Hematopoietic multipotent progenitor cell treated with erythropoietin and hydrocortisone succinate and interleukin-3 and kit ligand, for 17 days (in vitro differentiated cells): ENCODE measurements at regions not wholly inside any gene's neighbourhood (a gene's known extent, or its start where the extent isn't known, plus 50 kb on each side); places are given as distances from the start of the nearest gene placed in this dataset.

ENCODE experiments used
- DNase-seq: peaks from one replicate; pipeline ENCODE4 v3.0.0-alpha.2; 2015; ENCODE audit warnings: low spot score

DNA sequence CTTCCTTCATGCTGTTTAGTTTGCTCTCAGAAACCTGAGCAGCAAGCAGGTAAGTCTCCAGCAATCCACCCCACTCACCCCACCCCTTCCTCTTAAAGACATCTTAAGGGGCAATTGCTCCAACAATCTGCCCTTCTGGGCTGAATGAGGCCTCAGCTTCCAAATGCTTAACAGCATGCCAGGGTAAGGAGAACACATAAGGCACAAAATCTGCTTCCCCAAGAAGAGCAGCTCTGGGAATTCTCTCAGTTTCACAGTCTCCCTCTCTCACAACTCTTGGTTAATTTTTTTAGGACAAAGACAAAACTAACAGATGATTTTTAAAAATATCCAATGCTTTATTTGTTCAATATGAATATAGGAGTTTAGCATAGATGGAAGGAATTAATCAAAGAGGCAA, 288.9 kb upstream of the CCDC196 start:
- DNase-seq: no peak

DNA sequence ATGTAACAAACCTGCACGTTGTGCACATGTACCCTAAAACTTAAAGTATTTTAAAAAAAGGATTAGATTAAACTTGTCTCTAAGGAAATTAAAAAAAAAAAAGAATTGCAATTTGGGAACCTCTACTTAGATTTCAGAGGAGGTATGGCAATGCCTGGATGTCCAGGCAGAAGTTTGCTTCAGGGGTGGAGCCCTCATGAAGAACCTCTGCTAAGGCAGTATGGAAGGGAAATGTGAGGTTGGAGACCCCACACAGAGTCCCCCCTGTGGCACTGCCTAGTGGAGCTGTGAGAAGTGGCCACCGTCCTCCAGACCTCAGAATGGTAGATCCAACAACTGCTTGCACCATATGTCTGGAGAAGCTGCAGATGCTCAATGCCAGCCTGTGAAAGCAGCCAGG, 279.6 kb upstream of the CCDC196 start:
- no peak for DNase-seq

- no peak for DNase-seq
Measured at GRCh38 chr14:66216763-66217162, 269.4 kb upstream of the CCDC196 start.

- DNase-seq: no peak
Measured at GRCh38 chr14:66219886-66220285, 266.3 kb upstream of the CCDC196 start.

- no peak for DNase-seq
Measured at GRCh38 chr14:66224492-66225178, 261.5 kb upstream of the CCDC196 start.

- no peak for DNase-seq
Measured at GRCh38 chr14:66225337-66225736, 260.8 kb upstream of the CCDC196 start.

- DNase-seq: no peak
Measured at GRCh38 chr14:66228267-66228970, 257.8 kb upstream of the CCDC196 start.

GRCh38 chr14:66231820-66232219, 254.4 kb upstream of the CCDC196 start:
- no peak for DNase-seq

DNA sequence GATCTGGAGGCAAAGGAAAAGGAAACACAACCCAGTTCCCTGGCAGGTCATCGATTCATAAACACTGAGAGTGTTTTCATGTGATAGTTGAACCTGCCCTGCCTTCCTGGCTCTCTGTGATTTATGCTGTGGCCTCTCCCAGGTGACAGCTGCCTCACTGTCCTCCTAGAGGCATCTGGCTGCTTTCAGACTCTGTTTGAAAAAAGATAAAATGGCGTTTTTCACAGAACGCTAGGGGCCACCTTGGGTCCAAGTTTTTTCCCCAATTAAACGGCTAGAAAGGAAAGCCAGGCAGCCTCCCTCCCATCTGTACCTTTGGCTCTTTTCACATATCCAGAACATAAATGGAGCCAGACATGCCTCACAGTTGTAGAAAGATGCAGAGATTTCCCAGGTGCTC, 252.6 kb upstream of the CCDC196 start:
- DNase-seq: no peak

DNA sequence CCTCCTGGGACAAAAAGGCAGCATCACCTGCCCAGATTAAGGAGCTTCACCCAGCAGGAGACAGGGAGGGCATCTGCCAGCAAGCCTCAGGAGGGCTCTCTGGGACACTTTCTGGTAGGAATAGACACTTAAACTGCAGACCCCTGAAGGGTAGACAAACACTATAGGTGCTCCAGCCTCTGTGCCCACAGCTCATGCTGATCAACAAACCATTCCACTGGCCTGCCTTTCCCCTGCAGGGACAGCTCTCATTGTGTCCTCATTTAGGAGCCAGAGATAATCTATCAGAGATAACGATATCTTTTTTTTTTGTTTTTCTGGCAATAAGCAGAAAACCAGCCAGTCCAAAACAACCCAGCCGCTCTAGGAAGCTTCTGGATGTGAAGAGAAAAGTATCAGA, 251.8 kb upstream of the CCDC196 start:
- no peak for DNase-seq

DNA sequence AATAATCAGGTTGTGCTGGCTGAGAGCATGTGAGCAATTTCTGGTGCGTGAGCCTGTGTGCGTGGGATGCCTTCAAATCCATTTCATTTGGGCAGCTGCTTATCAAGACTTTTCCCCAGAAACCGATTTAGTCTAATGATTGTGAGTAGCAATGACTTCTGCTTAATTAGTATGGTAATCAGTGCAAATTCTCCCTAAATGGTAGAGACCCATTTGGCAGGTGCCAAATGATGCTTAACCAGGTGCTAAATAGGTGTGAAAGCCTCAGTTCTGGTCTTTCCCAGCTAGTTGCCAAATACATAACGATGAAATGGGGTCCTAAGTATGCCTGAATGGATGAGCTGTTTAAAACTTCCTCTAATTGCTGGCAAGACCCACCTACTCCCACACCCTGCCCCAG, 248.4 kb upstream of the CCDC196 start:
- DNase-seq: no peak

DNA sequence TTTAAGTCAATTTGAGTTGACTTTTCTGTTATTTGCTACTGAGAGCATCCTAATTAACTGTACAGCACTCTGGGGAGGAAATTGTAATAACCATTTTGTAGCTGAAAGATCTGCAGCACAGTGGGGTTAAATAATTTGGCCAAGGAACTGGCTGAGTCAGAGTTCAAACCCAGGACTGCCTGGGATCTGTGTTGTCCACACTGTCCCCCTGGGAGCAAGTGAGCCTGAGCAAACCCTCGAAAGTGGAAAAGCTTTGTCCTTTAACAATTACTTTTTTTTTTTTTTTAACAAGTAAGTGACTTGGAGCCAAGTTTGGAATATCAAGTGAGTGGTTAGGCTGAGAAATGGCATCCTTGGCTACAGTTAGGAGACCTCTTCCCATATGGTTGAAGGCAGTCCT, 247.2 kb upstream of the CCDC196 start:
- no peak for DNase-seq

DNA sequence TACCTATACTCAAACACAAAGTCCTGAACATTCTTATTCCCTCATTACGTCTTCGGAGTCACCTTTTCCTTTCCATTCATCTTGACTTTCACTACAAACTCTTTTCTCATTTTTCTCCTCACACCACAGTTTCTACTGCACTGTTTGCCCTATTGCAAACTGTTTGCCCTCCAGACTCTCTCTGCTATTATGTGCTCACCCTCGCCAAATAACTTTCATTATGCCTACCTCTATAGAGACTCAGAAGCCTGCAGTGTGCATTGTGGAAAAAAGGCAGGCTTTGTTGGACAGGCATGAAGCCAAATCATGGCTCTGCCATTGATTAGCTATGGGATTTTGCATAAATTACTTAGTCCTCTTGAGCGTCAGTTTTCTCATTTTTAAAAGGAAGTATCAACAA, 246.6 kb upstream of the CCDC196 start:
- no peak for DNase-seq

DNA sequence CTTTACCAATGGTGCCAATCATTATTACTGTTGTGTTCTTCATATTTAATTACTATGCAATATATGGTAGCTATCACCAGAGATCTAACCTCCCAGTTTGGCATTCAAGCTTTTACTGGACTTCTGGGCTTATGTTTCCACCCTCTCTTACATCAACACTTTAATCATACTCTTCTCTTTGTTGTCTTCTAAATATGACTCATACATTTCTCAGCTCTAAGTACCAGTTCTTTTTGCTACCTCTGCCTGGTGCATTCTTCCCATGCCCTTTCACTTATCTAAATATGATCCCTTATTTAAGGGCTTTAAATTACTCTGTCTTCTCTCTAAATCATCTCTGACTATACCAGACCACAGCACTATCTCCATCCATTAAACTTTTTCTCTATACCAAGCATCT, 246.1 kb upstream of the CCDC196 start:
- DNase-seq: no peak

- no peak for DNase-seq
Measured at GRCh38 chr14:66242001-66242400, 244.2 kb upstream of the CCDC196 start.

- DNase-seq: no peak
Measured at GRCh38 chr14:66244834-66245233, 241.3 kb upstream of the CCDC196 start.

DNA sequence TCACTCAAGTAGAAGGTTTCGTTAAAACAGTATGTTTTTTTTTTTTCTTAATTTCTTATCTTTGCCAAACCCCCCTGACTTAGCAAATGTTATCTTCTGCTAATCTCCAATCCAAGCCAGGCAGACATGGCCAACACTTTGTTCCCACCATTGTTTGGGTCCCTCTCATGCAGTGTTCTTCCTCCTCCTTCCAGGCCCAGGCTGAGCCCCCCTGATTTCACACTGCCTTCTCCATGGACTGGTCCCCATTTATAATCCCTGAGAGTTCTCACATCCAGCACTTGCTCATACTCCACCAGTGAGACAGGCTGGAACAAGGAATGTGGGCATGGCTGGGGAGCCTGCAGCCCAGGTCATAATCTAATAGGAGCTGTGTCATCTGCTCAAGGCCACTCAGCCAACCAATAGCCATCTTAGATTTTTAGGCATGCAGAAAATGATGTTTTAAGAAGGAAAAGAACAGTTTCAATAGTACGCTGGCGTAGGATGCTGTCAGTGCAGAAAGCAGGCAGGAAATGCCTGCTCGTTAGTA, 238.4 kb upstream of the CCDC196 start:
- no peak for DNase-seq

DNA sequence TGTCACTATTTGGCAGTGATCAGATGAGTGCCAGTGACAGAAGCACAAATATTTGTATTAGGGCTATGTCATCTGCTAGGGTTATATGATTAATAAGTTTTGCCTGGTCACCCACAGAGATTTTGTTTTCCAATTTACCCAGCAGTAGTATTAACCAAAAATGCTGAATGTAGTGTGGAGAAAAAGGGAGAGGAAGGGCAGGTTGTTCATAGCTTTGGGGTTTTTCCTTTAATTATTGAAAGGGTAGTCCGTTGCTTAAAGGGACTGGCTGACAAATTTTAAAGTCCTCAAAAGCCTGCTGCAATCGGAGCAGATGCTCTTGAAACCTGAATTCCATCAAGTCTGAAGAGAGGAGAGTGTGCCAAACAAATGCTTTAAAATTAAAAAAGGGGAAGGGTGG, 237.9 kb upstream of the CCDC196 start:
- DNase-seq: no peak

- DNase-seq: no peak
Measured at GRCh38 chr14:66249544-66249943, 236.6 kb upstream of the CCDC196 start.

DNA sequence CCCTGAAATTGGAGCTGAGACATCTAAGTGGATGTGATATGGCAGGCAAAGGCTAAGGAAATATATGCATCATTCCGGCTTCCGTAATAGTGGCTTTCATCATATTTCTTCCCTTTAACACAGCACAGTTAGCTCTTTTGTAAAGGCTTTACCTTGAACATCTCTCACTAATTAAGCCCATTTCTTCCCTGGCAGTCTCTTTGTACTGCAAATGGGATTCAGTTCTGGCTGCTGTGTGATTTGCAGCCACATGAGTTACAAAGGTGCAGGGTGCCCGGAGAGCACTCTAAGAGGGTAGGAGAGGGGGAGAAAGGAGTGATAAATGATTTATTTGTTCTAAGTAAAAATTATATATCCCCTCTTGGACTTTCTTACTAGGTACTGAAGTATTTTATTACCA, 232.1 kb upstream of the CCDC196 start:
- DNase-seq: no peak

DNA sequence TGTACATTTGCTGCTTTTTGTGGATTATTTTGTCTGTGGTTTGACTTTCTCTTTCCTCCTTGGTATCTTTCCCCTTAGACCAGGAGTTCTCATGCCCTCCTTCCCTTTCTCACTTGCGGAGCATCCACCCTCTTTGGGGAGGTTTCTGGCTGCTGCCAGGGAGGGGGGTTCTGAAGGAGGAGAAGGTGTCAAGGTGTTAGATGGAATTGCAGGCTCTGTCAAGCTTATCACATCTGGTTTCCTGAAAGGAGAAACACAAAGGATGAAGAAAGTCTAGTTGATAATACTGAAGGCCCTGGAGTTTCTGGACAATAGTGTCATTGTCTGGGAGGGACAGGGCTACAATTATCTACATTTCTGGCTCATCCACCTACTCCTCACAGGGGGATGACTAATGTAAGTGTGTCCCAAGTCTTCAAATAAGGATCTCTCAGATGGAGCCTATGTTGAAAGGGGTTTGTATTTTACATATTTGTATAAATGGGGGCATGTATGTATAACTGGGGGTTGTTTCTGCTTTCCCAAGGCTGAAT, 217.3 kb upstream of the CCDC196 start:
- DNase-seq: no peak

DNA sequence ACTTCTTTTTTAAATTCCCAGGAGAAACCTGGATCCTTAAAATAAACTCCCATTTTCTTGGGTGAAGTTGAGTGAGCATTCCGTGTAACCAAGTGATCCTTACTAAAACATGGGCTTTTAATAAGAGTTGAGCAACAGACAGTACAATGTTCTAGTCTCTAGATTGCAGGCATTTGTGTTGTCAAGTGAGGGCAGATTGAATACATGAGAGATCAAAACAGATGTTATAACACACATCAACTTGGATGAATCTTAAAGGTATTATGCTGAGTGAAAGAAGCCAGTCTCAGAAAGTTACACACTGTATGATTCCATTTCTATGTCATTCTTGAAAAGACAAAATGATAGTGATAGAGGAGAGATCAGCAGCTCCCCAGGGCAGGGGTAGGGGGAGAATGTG, 213.9 kb upstream of the CCDC196 start:
- no peak for DNase-seq

DNA sequence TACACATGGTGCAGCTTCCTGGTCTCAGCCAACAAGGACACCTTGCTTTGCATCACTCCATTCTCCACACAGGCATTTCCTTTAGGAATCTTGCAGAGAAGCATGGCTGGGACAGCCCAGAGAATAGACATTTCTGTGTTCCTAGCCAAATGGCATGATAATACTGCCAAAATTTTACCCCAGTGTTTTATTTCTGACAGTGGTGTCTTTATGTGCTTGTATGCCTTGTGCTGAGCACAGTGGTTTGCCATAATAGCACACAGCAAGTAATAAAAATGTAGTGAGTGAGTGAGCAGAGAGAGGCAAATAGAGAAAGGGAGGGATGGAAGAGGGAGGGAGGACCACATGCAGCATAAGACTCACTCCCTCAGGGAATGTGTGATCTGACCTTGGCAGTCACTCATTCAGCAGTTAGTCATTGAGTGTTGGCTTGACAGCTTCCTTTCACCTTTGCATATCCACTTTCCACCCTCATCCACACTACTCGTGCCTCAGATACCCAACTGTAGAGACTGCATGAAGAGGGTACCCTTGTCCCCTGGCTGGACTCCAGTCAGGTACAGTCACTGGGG, 212.8 kb upstream of the CCDC196 start:
- DNase-seq: no peak
